NCI-H510A (cell line): ENCODE measurements at regions not wholly inside any gene's neighbourhood (a gene's known extent, or its start where the extent isn't known, plus 50 kb on each side); places are given as distances from the start of the nearest gene placed in this dataset.

Experiments
- DNase-seq: peaks from one replicate; lab custom pipeline; 2025; lab: John Stamatoyannopoulos, UW

DNA sequence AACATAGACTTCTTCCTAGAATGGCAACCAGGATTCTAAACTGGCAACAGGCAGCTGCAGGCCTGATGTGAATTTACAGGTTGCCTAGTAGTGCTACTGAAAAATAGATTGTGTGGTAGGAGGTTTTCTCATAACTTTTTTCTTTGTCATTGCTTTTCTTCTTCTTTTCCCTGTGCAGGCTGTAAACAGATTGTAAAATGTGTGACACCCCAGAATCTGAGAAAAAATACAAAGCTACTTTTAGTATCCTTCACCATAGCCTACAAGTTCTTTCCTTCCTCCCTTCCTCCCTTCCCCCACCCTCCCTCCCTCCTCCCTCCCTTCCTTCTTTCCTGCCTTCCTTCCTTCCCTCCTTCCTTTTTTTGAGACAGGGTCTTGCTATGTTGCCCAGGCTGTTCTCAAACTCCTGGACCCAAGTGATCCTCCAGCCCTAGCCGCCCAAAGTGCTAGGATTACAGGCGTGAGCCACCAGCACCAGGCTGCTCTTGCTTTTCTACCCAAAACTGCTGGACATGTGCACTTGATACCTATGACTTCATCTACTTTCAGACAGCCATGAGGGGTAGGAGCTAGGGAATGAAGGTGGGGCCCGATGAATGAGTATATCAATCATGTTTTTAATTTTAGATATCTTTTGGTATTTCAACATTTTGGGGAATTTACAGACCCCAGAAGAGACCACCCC lies 114.2 kb upstream of the EEA1 start:
- no peak for DNase-seq

DNA sequence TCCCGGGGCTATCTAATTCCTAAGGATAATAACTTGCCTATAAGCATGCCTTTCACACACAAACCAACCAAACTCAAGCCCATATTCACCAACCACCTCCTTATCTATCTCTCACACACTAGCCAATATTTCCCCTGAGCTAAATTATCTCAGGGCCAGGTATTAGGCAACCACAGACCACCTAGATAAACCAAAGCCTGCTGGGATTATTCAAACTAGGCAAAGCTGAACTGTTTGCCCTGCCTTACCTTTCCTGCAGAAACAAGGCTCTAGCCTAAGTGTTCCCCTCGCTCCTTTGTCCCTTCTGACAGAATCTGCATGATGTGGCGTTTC lies 114.7 kb upstream of the EEA1 start:
- DNase-seq = no peak

DNA sequence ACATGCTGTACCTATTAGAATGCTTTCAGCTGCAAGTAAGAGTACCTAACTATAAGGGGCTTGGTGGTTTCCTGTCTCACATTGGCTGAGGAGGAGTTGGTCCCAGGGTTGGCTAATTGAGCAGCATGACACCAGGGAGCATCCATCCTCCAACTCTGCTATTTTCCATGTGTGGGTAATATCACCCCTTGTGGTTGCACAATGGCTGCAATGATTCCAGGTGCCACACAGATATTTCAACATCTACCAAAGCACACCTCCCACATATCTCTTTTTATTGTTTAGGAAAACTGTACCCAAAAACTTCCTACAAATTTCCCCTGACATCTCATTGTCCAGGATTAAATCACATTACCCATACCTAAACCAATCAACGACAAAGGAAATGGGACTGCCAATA lies 118.0 kb upstream of the EEA1 start:
- no peak for DNase-seq

DNA sequence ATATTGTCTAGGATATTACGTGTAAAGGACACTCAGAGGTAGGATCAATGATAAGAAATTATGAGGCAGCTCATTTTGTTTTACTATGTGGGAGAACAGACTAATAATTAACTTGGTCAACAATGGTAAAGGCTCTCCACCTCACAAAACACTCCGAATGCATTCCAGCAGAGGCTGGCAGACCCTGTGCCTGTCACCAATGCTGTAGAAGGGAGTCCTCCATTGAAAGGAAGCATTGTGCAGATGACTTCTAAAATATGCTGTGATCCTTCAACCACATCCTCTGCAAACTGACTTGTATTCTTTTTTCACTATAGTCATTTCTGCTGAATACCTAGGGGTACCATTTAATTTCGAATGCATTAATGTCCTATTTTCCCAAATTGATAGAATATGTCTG lies 119.6 kb upstream of the EEA1 start:
- DNase-seq = no peak

DNA sequence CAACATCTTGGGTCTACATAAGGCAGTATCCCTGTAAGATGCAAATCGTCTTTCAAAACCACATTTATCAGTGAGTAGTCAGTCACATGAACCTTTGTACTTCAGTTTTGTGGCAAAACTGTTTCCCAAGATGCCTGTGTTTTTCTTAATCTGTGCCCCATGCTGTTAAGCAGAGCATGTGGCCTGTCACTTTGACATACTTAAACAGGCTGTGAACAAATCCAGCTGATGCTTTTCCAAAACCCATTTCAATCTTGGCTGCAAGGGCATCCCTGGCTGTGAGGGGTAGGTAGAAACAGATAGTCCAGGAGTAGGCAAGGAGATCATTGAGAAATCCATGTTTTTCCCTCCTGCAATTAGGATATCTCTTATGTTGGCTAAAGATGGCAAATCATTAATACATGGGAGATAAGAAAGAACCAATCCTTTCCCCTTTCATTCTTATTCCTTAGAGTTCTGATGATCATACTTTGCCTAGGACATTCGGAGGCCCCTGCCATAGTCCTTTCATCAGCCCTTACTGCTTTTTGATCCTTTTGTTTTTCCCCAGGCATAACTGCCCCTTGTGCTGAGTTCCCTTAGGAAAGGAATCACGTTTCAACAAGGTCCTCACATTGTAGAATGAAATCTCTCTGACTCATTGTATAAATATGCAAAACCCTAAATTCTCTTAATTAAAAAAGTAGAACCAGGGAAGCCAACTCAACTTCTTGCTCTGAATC lies 121.1 kb upstream of the EEA1 start:
- DNase-seq = no peak

DNA sequence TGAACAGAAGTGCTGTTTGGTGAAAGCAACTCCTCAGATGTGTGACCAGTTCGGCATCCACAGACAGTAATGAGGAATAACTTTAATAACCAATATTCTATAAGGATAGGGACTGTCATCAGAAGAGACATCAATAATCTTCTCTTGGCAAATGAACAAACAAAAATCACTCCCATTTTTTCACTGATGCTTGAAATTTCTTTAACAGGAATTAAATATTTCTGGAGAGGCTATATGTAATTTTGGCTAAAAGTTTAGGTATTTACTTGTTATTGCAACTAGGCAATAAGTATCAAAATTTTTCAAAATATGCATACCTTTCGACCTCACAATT lies 121.6 kb upstream of the EEA1 start:
- no peak for DNase-seq

DNA sequence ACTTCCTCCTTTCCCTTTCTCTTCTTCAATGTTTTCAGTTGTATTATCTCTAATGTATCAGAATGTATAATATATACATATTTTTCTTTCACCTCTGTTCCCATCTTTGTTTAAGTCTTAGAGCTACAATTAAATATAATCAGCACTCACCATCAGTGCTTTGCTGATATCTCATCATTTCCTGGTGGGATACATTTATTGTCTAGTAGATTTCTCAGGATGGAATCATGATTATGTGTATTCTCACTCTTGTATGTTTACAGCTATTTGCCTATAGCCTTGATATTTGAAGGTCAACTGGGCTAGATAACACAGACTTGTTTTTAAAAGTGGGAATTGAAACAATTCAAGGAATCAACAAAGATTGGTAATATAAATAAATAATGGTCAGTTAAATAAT lies 124.9 kb upstream of the EEA1 start:
- no peak for DNase-seq

DNA sequence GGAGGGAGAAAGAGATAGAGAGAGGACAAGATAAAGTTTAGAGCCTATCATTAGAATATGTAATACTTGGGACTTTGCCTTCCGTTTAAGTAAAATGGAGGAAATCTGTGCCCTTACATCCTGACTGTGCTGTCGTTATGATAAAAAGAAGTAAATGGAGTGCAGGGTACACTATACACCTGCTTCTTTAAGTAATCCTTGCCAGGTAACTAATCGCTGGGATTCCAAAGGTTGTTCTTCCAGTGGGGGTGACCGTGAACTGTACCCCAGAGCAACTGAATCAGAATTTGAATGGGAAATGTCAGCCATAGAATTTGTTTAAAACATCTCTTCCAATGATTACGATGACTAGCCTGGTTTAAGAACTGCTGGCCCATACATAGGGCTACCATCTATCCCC lies 126.1 kb upstream of the EEA1 start:
- no peak for DNase-seq

DNA sequence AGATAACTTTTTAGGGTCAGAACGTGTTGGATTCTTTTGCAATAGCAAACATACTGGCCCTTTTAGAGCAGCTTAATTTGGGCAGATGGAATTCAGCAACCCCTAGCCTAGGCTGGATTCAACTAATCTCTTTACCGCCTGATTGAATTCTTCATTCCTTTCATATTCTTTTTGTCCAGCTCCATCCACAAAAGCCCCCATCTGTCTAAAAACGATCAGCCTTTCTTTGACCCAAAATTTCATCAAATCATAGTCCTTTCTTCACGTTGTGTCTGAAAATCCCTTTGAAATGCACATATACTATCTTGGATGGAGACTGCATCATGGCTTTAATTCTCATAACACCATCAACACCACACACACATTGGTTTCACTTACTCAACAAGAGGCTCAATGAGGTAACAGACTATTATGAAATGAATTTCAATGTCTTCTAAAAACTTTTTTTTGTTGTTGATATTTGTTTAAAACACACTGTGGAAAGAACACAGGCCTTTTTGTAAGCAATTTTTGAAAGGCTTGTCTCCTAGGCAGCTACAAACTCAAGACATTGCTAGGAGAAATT lies 128.0 kb upstream of the EEA1 start:
- no peak for DNase-seq

DNA sequence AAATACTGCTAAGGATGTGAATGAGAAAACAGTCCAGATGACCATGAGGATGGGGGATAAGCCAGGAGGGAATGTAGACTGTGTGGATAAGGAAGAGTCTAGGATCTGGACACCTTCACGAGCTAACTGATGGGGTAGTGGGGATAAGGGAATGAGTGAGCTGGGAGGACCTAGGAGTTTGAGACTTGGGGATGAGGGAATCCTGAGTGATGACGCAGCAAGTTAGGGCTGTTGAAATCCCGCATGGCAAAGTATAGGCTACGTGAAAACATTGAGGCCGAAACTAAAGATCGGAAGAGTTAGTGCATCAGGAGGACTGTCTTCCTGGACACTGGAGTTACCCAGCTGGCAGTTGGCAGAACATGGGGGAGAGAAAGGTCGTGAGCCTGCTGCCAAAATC lies 129.2 kb upstream of the EEA1 start:
- DNase-seq = no peak

DNA sequence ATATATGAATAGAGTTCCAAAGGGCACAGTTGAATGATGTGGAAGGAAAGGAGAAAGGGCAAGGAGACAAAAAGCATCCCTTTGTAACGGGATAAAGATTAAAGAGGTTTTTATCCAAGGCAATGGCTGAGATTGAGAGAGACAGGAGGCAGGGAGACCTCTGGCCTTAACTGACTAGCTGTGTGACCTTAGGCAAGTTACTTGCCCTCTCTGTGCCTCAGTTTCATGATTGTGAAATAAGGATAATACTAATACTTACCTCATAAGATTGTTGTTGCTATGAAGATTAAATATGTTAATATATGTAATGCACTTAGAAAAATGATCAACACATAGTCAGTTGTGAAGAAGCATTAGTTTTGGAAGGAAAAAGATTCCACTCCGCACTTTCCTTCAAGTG lies 130.2 kb upstream of the EEA1 start:
- no peak for DNase-seq

DNA sequence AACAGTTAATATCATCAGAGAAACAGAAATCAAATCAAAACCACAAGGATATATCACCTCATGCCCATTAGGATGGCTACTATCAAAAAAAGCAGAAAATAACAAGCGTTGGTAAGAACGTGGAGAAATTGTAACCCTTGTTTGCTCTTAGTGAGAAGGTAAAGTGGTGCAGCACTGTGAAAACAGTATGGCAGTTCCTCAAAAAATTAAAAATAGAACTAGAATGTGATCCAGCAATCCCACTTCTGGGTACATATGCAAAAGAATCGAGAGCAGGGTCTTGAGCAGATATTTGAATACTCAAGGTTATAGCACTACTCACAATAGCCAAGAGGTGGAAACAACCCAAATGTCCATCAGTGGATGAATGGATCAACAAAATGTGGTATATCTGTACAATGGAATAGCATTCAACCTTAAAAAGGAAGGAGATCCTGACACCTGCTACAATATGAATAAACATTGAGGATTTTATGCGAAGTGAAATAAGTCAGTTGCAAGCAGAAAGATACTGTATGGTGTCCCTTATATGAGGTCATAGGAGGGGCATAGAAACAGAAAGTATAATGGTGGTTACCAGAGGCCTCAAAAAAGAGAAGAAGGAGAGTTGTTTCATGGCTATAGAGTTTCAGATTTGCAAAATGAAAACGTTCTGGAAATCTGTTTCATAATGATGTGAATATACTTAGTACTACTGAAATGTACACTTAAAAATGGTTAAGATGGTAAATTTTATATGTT lies 131.0 kb upstream of the EEA1 start:
- DNase-seq = no peak

DNA sequence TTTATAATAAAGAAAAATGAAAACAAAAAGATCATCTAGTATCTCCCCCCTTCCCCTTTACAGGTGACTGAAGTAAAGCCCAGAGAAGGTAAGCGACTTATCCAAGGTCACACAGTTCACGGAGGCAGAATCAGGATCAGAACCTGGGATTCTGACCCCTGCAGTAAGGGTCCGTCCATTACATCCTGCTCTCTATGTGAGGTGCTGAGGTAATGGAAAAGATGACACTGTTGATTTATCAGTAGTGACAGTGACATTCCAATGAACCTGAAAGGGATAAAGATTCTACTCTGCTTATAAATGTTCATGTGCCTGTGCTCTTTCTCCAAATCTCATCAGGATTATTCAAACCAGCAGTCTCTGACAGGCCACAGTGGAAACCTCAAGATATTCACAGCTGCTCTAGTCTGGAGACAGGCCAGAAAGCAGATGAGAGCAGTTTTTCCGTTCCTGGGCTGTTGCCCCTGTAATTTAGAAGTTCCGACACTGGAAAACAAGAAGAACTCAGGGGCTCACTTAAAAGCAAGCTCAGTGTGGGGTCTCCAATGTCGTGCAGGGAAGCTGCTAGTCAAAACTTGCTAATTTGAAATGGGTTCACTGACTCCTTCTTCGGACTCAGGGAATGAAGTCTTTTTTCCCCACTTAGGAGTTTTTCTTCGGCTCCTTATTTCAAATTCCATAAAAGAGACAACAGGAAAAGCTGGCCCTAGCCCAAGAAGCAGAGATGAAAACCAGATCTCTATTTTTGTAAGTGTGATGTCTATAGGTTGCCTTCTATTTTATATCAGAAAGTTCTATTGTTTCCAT lies 131.8 kb upstream of the EEA1 start:
- no peak for DNase-seq

DNA sequence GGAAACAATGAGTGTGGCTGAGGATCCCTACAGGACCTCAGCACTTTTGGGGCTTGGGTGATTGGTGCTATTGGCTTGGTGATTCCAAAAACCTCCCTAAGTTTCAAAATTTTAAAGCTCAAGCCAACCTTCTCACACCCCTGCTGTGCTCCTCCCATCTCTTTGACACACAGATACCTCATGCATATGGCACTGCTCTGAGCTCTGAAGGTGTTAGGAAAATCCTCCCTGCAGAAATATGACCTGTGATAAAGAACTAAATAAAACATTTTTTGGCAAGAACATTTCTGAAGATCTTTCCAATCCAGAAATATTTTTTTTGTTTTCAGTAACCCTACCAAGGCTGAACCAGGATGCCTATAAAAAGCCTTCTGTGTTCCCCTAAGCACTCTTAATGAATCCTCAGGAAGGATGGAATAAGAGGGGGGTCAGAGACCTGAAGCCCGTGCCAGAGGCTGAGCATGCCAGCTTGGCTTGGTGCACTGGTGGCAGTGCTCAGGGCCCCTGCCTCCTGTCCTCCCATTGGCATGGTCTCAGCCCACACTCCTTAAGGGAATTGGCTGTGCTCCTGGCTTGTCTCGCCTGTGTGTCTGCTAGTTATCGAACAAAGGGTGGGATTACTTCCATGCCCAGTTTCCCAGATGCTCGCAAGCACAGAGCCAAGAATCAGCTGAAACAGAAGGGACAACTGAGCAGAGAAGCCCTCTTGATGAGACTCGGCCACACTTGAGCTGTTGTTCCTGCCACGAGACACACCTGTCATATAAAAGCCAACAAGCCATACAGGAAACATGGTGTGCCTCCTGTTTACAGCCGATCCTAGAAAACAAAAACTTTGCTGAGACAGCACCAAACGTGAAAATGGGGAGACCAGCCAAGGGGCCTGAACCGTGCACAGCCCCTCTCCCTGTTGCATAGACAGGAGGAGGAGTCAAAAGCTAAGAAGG lies 132.7 kb upstream of the EEA1 start:
- peak; percentile 3 for DNase-seq

DNA sequence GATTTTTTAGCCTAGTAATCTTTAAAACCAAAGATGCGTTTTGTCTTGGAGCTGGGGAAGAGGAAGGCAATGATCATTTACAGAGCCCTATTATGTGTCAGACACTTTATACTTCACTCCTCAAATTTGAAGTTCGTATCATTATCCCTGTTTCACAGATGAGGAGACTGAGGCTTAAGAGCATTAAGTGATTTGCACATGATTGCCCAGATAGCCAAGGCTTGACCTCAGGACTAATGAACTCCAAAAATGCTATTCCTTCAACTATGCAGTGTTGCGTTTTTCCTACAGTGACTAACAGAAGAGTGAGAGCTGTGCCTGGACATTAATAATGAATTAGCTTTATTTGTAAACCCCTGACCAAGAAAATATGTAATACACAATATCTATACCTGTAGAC lies 136.8 kb upstream of the EEA1 start:
- DNase-seq = no peak

DNA sequence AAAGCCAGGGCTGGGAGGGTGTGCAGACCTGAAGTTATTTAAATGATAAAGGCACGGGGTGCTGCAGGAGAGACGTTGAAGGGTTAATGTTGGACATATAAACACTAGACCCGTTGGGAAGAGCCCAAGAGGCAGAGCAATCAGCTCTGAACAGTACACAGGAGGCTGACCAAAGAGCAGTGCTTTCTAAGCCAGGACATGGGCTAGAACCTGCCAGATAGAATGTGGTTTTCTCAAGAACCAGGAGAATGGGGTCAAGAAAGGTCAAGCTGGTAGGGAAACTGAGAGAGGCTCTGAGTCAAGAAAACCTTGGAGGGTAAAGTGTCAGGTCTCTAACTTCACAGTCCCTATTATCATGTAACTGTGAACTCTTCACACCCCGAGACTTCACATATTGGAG lies 143.2 kb upstream of the EEA1 start:
- DNase-seq = no peak

DNA sequence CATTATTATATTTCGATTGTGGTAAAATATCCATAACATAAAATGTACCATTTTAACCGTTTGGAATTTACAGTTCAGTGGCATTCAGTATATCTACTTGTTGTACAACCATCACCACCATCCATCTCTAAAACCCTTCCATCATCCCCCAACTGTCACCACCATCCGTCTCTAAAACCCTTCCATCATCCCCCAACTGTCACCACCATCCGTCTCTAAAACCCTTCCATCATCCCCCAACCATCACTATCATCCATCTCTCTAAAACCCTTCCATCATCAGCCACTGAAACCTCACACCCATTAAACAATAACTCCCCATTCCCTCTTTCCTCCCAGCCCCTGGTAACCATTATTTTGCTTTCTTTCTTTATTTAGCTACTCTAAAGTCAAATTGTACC lies 144.2 kb upstream of the EEA1 start:
- DNase-seq = no peak

DNA sequence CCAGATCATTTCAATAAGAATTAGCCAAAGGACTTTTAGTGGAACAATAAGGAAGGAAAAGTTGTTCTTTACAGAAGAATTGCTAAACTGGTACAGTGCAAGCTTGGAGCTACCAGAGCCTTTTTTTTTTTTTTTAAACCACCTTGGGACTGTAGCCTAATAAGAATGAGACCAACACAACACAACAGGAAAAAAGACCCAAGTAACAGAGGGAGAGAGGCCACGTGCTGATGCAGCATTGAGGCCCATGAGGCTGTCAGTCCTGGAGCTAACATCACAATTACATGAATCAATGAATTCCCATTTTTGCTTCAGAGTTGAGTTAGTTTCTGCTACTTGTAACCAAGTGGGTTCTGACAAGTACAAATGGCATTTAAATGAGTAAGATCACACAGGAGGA lies 149.0 kb upstream of the EEA1 start:
- DNase-seq = no peak

DNA sequence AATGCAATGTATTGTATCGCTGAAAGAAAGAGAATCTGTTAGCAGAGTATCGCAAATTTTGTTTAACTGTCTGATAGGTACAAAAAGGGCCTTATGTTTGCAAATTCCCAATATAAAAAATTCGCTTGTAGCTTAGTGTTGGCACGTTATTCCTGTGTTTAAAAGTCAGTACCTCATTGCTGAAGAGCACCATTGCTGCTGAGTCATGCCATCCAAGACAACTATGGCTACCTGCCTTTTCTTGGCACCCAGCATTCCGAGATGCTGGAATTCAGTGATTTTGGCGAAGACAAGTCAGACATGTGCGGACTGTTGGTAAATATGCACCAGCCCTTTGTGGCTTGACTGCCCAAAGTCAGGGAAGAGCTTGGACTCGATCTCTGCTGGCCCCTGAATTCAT lies 149.5 kb upstream of the EEA1 start:
- DNase-seq = no peak

DNA sequence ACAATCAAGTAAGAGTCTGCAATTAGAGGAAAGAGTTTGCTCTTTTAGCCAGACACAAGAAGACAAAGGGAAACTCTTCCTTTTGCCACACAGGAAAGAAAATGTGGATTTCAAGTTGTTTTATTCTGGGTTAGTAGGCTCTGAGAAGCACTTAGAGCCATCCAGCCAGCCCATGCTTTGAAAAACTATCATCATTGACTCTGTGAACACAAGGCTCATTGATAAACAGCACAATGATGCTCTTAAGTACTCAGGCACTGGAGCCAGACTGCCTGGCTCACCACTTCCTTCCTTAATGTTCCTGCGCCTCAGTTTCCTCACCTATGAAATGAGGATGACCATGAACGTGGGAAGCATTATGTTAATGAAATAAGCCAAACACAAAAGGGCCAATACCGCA lies 150.2 kb upstream of the EEA1 start:
- no peak for DNase-seq

DNA sequence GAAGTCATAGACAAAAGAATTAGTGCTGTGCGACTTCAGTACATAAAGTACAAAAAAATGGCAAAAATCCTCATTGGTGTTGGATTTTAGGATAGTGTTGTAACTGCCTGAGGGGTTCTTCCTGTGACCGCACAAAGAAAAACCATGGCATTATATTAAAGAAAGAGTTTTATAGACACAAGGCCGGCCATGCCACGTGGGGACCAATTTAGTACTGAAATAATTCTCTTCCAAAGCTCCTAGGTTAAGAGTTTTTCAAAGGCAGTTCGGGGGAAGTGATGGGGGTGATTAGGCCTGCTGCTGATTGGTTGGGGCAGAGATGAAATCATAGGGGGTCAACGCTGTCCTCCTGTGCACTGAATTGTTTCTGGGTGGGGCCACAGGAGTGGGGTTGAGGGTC lies 150.9 kb upstream of the EEA1 start:
- no peak for DNase-seq
